HepG2 (cell line): ENCODE measurements at regions not wholly inside any gene's neighbourhood (a gene's known extent, or its start where the extent isn't known, plus 50 kb on each side); places are given as distances from the start of the nearest gene placed in this dataset.

Experiments used
- ATAC-seq: fragments of 200-7000 bp; cut with Tn5 transposase; 3 replicates; pipeline ENCODE4 v1.9.1; 2020; ENCODE audit warnings: mild to moderate bottlenecking, moderate library complexity
- BruUV-seq: library from RNA; stranded (reverse); fragments of 400-500 nt; replicated peaks from 2 replicates; lab custom pipeline; 2021; lab: Mats Ljungman, UMichigan
- CTCF ChIA-PET: fragments of 300-600 bp; formaldehyde crosslinking; extraction: SDS; loops from one replicate; lab custom pipeline; 2021; ENCODE audit warnings: low total read pairs, inconsistent platforms, low intra/inter-chr PET ratio; lab: Yijun Ruan, JAX
- POLR2A ChIA-PET: fragments of 350-600 bp; sonication (Branson Sonifier 250); formaldehyde crosslinking; loops from one replicate; lab custom pipeline; 2020; ENCODE audit warnings: antibody characterized with exemption, inconsistent platforms; lab: Yijun Ruan, JAX
- DNase-seq: peaks from one replicate; pipeline ENCODE4 v3.0.0-alpha.2; 2015; ENCODE audit warnings: low spot score
- FAIRE-seq: peaks from 3 replicates; lab custom pipeline; 2011; peaks lifted over from hg19 to GRCh38; lab: Jason Lieb, UNC
- H2AFZ ChIP-seq: one replicate; pipeline ENCODE4 v1.6.1; 2011; ENCODE audit warnings: low read length, inconsistent platforms
- H3K27ac ChIP-seq: fragments of 300-600 bp; 3 replicates; pipeline ENCODE4 v1.8.0; 2011; ENCODE audit warnings: mixed run types, mild to moderate bottlenecking, mixed read lengths, low read length, inconsistent platforms; ENCODE audit not compliant: insufficient read depth; ENCODE audit errors: extremely low read length
- H3K27me3 ChIP-seq, 2 experiments: fragments of 200-600 bp in 1 of 2; 2 replicates in 1 of 2; 3 replicates in 1 of 2; pipeline versions ENCODE4 v1.6.0 to v1.8.0; 2011; ENCODE audit warnings: low read length in 2 of 2, mild to moderate bottlenecking in 2 of 2, moderate library complexity in 2 of 2, inconsistent platforms in 1 of 2; ENCODE audit not compliant: insufficient read depth in 2 of 2, control insufficient read depth in 1 of 2
- H3K36me3 ChIP-seq, 2 experiments: fragments of 200-600 bp in 1 of 2; replicated peaks in 1 of 2; 2 replicates in 1 of 2; 3 replicates in 1 of 2; pipeline versions ENCODE4 v1.5.1 to v1.8.0; 2011; ENCODE audit warnings: low read length in 2 of 2, inconsistent platforms in 1 of 2; ENCODE audit not compliant: insufficient read depth in 2 of 2, control insufficient read depth in 1 of 2
- H3K4me1 ChIP-seq: 2 replicates; pipeline ENCODE4 v1.5.1; 2012; ENCODE audit warnings: low read length, inconsistent platforms; ENCODE audit not compliant: insufficient read depth
- H3K4me2 ChIP-seq: 2 replicates; pipeline ENCODE4 v1.6.0; 2011; ENCODE audit warnings: low read depth, low read length, inconsistent platforms
- H3K4me3 ChIP-seq, 3 experiments: fragments of 200-600 bp in 1 of 3; sonication (generic), shearing (Covaris generic) in 1 of 3; replicated peaks in 1 of 3; 2 replicates each; pipeline ENCODE4 v1.5.1; 2011 to 2016; ENCODE audit warnings: low read length in 3 of 3, inconsistent platforms in 2 of 3, low read depth in 2 of 3, mild to moderate bottlenecking in 2 of 3, control low read depth in 1 of 3, mixed read lengths in 1 of 3; ENCODE audit not compliant: insufficient read depth in 1 of 3
- H3K79me2 ChIP-seq: one replicate; pipeline ENCODE4 v1.6.1; 2011; ENCODE audit warnings: low read length, inconsistent platforms; ENCODE audit not compliant: insufficient read depth
- H3K9ac ChIP-seq: 2 replicates; pipeline ENCODE4 v1.6.0; 2011; ENCODE audit warnings: mild to moderate bottlenecking, low read depth, low read length, inconsistent platforms; ENCODE audit not compliant: insufficient read depth
- H3K9me3 ChIP-seq: 2 replicates; pipeline ENCODE4 v1.5.1; 2012; ENCODE audit warnings: mild to moderate bottlenecking, low read length
- H4K20me1 ChIP-seq: 2 replicates; pipeline ENCODE4 v1.6.0; 2011; ENCODE audit warnings: inconsistent platforms, mild to moderate bottlenecking, low read length, moderate library complexity; ENCODE audit not compliant: insufficient read depth
- HNF1A ChIP-seq, 2 experiments: sonication (generic) in 1 of 2; formaldehyde crosslinking in 1 of 2; IDR thresholded peaks; 2 replicates each; pipeline versions ENCODE4 v1.4.0 to v1.6.1; 2016 to 2020; ENCODE audit warnings: borderline replicate concordance in 1 of 2, low read depth in 1 of 2, mild to moderate bottlenecking in 1 of 2, missing genetic modification reagents in 1 of 2
- SALL1 ChIP-seq: sonication (generic); formaldehyde crosslinking; IDR thresholded peaks from 2 replicates; pipeline ENCODE4 v1.8.0; 2022; ENCODE audit warnings: mild to moderate bottlenecking, missing genetic modification reagents
- ZNF674 ChIP-seq: sonication (generic); formaldehyde crosslinking; IDR thresholded peaks from 2 replicates; pipeline ENCODE4 v1.5.0; 2020; ENCODE audit warnings: low read depth, mild to moderate bottlenecking, missing genetic modification reagents
- ZNF687 ChIP-seq: sonication (generic); formaldehyde crosslinking; IDR thresholded peaks from 2 replicates; pipeline ENCODE4 v1.5.1; 2020; ENCODE audit warnings: mild to moderate bottlenecking, missing genetic modification reagents, moderate library complexity
- WGBS: methylation state at CpG from one replicate; pipeline ENCODE4 v1.1.6; 2017; ENCODE audit warnings: low lambda C conversion rate; 5-methylcytosine and 5-hydroxymethylcytosine counted together
- in situ Hi-C: cut with HindIII; loops from 2 replicates; pipeline ENCODE4 v1.10.0; 2017; ENCODE audit warnings: low pct_unique_long_range_greater_than_20kb; ENCODE audit not compliant: extremely low pct_ligation_motif_present
- intact Hi-C: fragments of 100-400 bp; cut with micrococcal nuclease; formaldehyde crosslinking; loops from one replicate; pipeline ENCODE4 v1.10.0; 2022; ENCODE audit not compliant: unreplicated experiment

- TF ChIP-seq HNF1A (IDR thresholded peaks at IDR 0.05; ENCODE audit: low read depth) (no peak), HNF1A (CRISPR knock-in tag; IDR thresholded peaks at IDR 0.05; ENCODE audit: borderline replicate concordance) (no peak), SALL1 (CRISPR knock-in tag) (no peak), ZNF674 (CRISPR knock-in tag) (no peak), ZNF687 (CRISPR knock-in tag) (no peak)
- H3K79me2 ChIP-seq, result no peaks in the 10 kb centered on the region
- H3K27ac ChIP-seq, result no peak overlapping the region
- H4K20me1 ChIP-seq, result no peaks in the 10 kb centered on the region
- H3K9me3 ChIP-seq, result no peaks in the 10 kb centered on the region
- no peak for DNase-seq
- WGBS, result 30% methylated on average over 5 of the region's 5 CpGs
- POLR2A ChIA-PET, result no interaction called here
- no peak for ATAC-seq
- BruUV-seq, result no TSS peak
- intact Hi-C loops (no loop called here), in situ Hi-C loops (no loop called here)
- no peak overlapping the region for H3K4me2 ChIP-seq
- no peak overlapping the region for H3K4me3 ChIP-seq
- no peak overlapping the region for H3K9ac ChIP-seq
- no peaks in the 10 kb centered on the region for H3K4me1 ChIP-seq
- H3K36me3 ChIP-seq, result no peaks in the 10 kb centered on the region
- CTCF ChIA-PET, result no interaction called here
- FAIRE-seq, result no peak
- H2AFZ ChIP-seq, result no peak overlapping the region
- H3K27me3 ChIP-seq, result no peaks in the 10 kb centered on the region
Measured at GRCh38 chr3:55226696-55227095, 260.4 kb downstream of the WNT5A start.
